RWPE2 (cell line): ENCODE measurements at regions not wholly inside any gene's neighbourhood (a gene's known extent, or its start where the extent isn't known, plus 50 kb on each side); places are given as distances from the start of the nearest gene placed in this dataset.

ENCODE experiments used
- ATAC-seq: fragments of 200-7000 bp; cut with Tn5 transposase; 3 replicates; pipeline ENCODE4 v1.9.1; 2021; ENCODE audit warnings: low read depth
- DNase-seq: peaks from one replicate; pipeline ENCODE4 v3.0.0-alpha.2; 2020; ENCODE audit warnings: low spot score
- H3K27ac ChIP-seq: fragments of 450-650 bp; 2 replicates; pipeline ENCODE4 v1.5.1; 2017; ENCODE audit warnings: mild to moderate bottlenecking; ENCODE audit not compliant: poor library complexity, severe bottlenecking
- H3K27me3 ChIP-seq: fragments of 250-450 bp; sonication (Bioruptor Pico); 2 replicates; pipeline ENCODE4 v1.5.1; 2021; ENCODE audit warnings: mild to moderate bottlenecking, moderate library complexity; ENCODE audit not compliant: insufficient read depth, poor library complexity, severe bottlenecking
- H3K36me3 ChIP-seq: fragments of 250-450 bp; sonication (Bioruptor Pico); 2 replicates; pipeline ENCODE4 v1.5.1; 2020; ENCODE audit warnings: low read depth, mild to moderate bottlenecking, moderate library complexity
- H3K4me1 ChIP-seq: fragments of 250-450 bp; sonication (Bioruptor Pico); 2 replicates; pipeline ENCODE4 v1.5.1; 2021; ENCODE audit warnings: mild to moderate bottlenecking, moderate library complexity; ENCODE audit not compliant: insufficient read depth, poor library complexity, severe bottlenecking
- H3K4me3 ChIP-seq: fragments of 250-450 bp; sonication (Bioruptor Pico); 2 replicates; pipeline ENCODE4 v1.5.1; 2021; ENCODE audit warnings: mild to moderate bottlenecking, moderate library complexity; ENCODE audit not compliant: severe bottlenecking
- H3K9me3 ChIP-seq: fragments of 250-450 bp; sonication (Bioruptor Pico); 2 replicates; pipeline ENCODE4 v1.5.1; 2021; ENCODE audit warnings: mild to moderate bottlenecking, moderate library complexity; ENCODE audit not compliant: severe bottlenecking
- CTCF ChIP-seq: fragments of 450-650 bp; IDR thresholded peaks from one replicate; pipeline ENCODE4 v1.5.1; 2017; ENCODE audit warnings: mild to moderate bottlenecking, moderate library complexity; ENCODE audit not compliant: poor library complexity, severe bottlenecking

- Histone ChIP-seq H3K27me3 (no peaks in the 10 kb centered on the region), H3K36me3 (no peaks in the 10 kb centered on the region), H3K27ac (no peak overlapping the region), H3K4me1 (no peaks in the 10 kb centered on the region), H3K4me3 (no peak overlapping the region), H3K9me3 (no peaks in the 10 kb centered on the region)
- no peak for TF ChIP-seq CTCF
- no peak for ATAC-seq
- DNase-seq: no peak
Observed at GRCh38 chr16:50994995-50995394, 156.1 kb downstream of the SALL1 start.

- Histone ChIP-seq H3K4me1 (no peaks in the 10 kb centered on the region), H3K36me3 (no peaks in the 10 kb centered on the region), H3K4me3 (no peak overlapping the region), H3K27me3 (no peaks in the 10 kb centered on the region), H3K27ac (no peak overlapping the region), H3K9me3 (no peaks in the 10 kb centered on the region)
- DNase-seq (no peak), ATAC-seq (no peak)
- no peak for TF ChIP-seq CTCF
Observed at GRCh38 chr16:50992350-50993032, 158.6 kb downstream of the SALL1 start.

GRCh38 chr16:50991436-50991835 lies 159.6 kb downstream of the SALL1 start:
- Histone ChIP-seq H3K27me3 (no peaks in the 10 kb centered on the region), H3K9me3 (no peaks in the 10 kb centered on the region), H3K27ac (no peak overlapping the region), H3K36me3 (no peaks in the 10 kb centered on the region), H3K4me1 (no peaks in the 10 kb centered on the region), H3K4me3 (no peak overlapping the region)
- TF ChIP-seq CTCF: no peak
- DNase-seq: no peak
- no peak for ATAC-seq

GRCh38 chr16:50991006-50991405 lies 160.1 kb downstream of the SALL1 start:
- no peak for TF ChIP-seq CTCF
- no peak overlapping the region for H3K27ac ChIP-seq
- H3K4me1 ChIP-seq: no peaks in the 10 kb centered on the region
- no peak overlapping the region for H3K4me3 ChIP-seq
- H3K9me3 ChIP-seq: no peaks in the 10 kb centered on the region
- H3K27me3 ChIP-seq: no peaks in the 10 kb centered on the region
- no peak for ATAC-seq
- no peaks in the 10 kb centered on the region for H3K36me3 ChIP-seq
- DNase-seq: no peak

GRCh38 chr16:50989047-50989446 lies 162.0 kb downstream of the SALL1 start:
- Histone ChIP-seq H3K36me3 (no peaks in the 10 kb centered on the region), H3K4me3 (no peak overlapping the region), H3K27me3 (no peaks in the 10 kb centered on the region), H3K27ac (no peak overlapping the region), H3K4me1 (no peaks in the 10 kb centered on the region), H3K9me3 (no peaks in the 10 kb centered on the region)
- DNase-seq (no peak), ATAC-seq (no peak)
- TF ChIP-seq CTCF: no peak
